ENCODE measurements at regions not wholly inside any gene's neighbourhood (a gene's known extent, or its start where the extent isn't known, plus 50 kb on each side); places are given as distances from the start of the nearest gene placed in this dataset.
A peak's percentile ranks its signal among the peaks of the same experiment; 100 is the strongest.

DNA sequence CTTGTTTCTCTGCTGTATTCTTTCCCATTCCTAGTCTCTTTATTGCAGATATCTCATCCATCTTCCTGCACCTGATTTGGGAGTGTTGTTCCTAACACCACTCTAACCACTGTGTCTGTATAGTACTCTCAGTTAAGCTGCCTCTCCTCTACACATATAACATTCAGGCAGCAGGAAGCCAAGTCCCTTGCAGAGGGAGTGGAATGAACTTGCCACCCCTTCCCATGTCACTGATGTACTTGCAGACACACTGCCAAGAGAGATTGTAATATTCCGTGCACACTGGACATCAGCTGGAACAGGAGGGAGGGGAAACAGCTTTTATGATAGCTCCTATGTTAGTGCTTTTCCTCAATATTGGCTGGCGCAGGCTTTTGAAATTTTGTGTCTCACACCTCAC is 281.6 kb upstream of the E2F7 start:
- no peak for DNase-seq (ENCODE audit: low spot score)

DNA sequence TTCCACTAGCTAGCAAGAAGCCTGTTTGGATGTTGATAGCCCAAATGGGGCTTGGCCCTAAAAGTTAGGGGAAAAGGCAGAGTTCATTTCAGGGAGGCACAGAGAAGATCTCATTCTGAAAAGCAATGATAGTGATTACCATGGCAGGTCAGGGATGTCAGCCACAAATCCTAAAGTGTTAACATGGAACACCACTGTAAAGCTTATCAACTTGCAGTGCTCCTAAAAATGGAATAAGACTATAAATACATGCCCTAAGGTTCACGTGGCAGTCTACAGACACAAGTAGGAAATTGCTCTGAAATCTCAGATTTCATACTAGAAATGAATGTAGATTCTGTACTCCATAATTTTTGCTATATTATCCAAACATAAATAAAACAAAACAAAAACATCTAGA is 280.0 kb upstream of the E2F7 start:
- DNase-seq (ENCODE audit: low spot score): no peak

DNA sequence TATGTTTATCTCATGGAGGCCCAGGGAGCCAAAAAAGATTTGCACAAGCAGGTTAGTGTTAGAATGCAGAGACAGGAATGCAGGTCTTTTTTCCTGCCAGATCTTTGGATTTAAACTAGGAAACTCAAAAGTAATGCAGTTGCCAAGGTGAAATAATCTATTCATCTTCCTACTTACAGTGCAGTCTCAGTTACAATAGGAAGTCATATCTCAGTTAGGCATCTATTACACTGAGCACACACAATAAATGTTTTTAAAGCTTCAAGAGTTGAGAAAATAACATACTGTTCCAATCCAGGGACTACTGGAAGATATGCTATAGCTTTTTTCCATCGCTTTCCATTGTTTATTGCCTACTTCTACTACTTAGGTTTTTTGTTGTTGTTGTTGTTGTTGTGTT is 279.3 kb upstream of the E2F7 start:
- DNase-seq (ENCODE audit: low spot score): no peak

- DNase-seq (ENCODE audit: low spot score): no peak
Measured at GRCh38 chr12:77343291-77343690, 277.9 kb upstream of the E2F7 start.

GRCh38 chr12:77342253-77342652 is 276.9 kb upstream of the E2F7 start:
- DNase-seq (ENCODE audit: low spot score): no peak

DNA sequence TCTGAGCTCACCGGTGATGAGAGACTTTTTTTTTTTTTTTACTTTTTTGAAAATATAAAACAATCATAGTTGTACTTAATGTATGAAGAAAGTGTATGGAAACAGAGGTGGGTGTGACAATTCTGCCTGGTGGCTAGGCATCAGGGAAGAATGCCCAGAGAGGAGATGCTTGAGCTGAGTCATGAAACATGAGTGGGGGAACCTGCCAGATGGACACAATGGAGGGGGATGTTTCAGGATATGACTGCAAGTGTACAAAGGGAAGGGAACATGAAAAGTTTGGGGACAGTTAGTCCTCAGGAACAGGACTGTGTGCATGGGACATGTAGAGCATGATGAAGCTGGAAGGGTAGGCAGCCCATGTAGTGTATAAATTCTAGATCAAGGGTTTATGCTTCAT is 274.2 kb upstream of the E2F7 start:
- no peak for DNase-seq (ENCODE audit: low spot score)

DNA sequence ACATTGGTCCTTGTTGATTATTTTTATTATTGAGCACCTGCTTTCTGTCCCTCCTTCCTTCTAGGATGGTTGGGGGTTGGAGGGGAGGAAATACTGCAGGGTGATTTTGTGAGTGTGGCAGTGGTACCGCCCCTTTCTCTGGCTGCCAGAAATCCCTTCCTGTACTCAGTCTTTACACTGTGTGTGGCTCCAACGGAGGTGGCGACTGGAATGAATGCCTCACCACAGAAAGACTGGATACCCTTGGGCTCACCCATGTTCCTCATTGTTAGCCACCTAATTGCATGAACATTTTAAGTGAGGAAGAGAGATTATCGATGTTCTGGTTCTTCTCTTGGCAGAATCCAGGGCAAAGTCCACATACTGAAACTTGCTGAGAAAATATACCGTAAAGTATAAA is 272.0 kb upstream of the E2F7 start:
- DNase-seq (ENCODE audit: low spot score): no peak

- no peak for DNase-seq (ENCODE audit: low spot score)
Measured at GRCh38 chr12:77334806-77335205, 269.4 kb upstream of the E2F7 start.

DNA sequence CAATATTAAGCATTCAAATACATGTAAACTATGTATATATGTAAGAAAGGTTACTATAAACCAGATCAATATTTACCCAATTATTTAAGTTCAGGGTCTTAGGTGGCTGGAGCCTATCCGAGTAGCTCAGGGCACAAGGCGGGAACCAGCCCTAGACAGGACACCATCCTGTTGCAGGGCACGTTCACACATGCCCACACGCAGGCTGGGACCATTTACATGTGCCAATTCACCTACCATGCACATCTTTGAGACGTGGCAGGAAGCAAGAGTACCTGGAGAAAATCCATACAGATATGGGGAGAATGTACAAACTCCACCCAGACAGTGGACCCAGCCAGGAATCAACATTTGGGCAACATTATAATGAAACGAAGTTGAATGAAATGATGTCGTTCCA is 263.0 kb upstream of the E2F7 start:
- DNase-seq (ENCODE audit: low spot score): no peak

- DNase-seq (ENCODE audit: low spot score): no peak
Measured at GRCh38 chr12:77325511-77326236, 260.3 kb upstream of the E2F7 start.

GRCh38 chr12:77324763-77325468 is 259.5 kb upstream of the E2F7 start:
- DNase-seq (ENCODE audit: low spot score): peak; percentile 73

GRCh38 chr12:77324416-77324762 is 259.0 kb upstream of the E2F7 start:
- DNase-seq (ENCODE audit: low spot score): no peak

- DNase-seq (ENCODE audit: low spot score): no peak
Measured at GRCh38 chr12:77323788-77324415, 258.5 kb upstream of the E2F7 start.

- no peak for DNase-seq (ENCODE audit: low spot score)
Measured at GRCh38 chr12:77319166-77319565, 253.8 kb upstream of the E2F7 start.

DNA sequence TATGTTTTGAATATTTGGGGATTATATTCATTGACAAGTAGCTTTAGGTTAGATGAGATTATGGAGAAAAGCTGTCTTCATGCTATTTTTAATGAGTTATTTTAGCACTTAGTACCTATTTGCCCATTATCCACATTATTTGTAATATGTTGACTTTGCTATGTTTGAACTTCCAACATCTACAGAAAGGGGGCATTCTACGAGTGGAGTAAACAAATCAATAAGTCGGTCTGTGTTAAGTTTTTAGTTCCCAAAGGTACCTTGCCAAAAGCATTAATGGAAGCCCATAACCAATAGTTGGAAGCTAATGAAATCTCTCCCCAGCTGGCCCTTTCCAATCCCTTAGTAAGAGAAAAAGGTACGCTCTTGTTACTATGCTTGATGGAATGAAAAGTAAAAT is 250.0 kb upstream of the E2F7 start:
- no peak for DNase-seq (ENCODE audit: low spot score)

DNA sequence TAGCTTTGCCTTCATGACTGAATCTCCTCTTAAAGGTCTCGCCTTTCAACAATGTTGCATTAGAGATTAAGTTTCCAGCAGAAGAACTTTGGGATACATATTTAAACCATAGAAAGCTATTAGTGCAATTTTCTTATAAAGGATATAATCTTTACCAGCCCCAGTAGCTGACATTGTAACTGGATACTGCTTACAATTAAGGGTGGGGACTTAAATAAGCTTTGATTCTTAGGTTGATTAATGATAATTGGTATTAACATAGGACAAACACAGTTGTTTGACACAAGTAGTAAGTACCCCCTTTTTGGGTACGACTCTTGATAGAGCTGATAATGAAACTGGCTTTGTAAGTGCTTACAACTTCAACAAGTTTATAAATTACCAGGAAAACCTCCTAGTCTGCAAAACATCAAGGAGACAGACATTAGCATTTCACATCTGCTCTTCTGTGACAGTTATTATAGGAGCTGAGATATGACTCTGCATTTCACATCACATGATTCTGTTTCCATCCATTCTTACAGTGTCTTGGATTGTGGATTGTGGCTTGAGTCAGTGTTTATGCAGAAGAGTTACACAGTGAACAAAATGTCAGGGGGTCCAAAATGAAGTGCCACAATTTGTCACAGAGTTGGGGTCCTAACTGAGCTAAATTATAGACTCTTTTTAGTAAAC is 249.1 kb upstream of the E2F7 start:
- no peak for DNase-seq (ENCODE audit: low spot score)

GRCh38 chr12:77308056-77308455 is 242.7 kb upstream of the E2F7 start:
- DNase-seq (ENCODE audit: low spot score): no peak

GRCh38 chr12:77300811-77301210 is 235.4 kb upstream of the E2F7 start:
- no peak for DNase-seq (ENCODE audit: low spot score)

DNA sequence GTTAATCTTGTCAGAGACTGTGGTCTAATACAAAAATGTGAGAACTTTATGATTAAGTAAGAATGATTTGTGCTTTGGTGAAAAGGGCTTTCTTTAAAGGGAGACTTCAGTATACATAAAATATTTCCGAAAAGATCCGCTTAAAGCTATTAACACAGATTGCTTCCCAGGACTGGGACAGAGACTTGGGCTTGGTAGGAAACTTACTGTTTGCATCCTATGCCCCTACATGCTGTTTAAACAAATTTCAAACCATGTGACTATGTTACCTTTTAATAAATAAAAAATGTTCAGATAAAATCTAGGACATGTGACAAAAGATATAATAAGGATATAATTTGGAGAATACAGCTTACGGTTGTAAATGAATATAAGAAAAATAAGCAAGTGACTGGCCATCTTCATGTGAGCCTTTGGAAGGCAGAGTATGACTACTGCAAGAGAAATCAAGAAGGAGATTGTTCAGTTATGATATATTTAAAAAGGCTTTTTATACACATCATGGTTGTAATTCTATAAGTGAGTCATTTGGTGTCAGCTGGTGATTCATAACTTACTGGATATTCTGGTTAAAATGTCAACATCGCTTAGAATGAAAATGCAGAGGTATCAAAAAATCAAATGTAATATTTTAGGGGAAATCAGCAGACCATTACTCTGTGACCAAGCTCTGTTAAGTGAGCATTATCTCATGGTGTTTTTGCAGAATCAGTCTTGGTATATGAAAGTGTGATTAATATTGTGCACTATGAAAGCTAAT is 234.7 kb upstream of the E2F7 start:
- DNase-seq (ENCODE audit: low spot score): no peak

DNA sequence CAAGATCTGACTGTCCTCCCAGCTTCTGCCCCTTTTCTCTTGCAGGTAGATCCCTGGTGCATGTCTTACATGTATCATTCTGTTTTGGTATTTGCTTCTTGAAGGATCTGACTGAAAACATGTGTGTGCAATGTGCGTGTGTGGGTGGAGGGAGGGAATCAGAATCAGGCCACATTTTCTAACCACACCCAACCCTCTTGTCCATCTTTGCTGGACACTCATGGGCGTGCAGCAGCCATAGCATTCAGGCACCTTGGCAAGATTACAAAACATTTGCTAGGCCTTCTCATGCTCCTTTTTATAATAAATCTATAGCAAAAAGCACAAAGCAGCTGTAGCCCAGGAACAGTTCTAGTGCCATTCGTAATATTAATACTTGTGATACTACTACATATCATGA is 233.6 kb upstream of the E2F7 start:
- DNase-seq (ENCODE audit: low spot score): no peak

- no peak for DNase-seq (ENCODE audit: low spot score)
Measured at GRCh38 chr12:77294016-77294415, 228.6 kb upstream of the E2F7 start.

- DNase-seq (ENCODE audit: low spot score): no peak
Measured at GRCh38 chr12:77274926-77275325, 209.6 kb upstream of the E2F7 start.

Measured in HuH-7 (cell line).